RCC 7860 (cell line): ENCODE measurements at regions not wholly inside any gene's neighbourhood (a gene's known extent, or its start where the extent isn't known, plus 50 kb on each side); places are given as distances from the start of the nearest gene placed in this dataset.

Source experiments
- DNase-seq: peaks from one replicate; pipeline ENCODE4 v3.0.0-alpha.2; 2015; ENCODE audit warnings: low spot score
- FAIRE-seq: peaks from 2 replicates; lab custom pipeline; 2012; peaks lifted over from hg19 to GRCh38; lab: Jason Lieb, UNC

GRCh38 chr17:14838567-14838966 is 426.6 kb downstream of the PMP22 start:
- FAIRE-seq (no peak), DNase-seq (no peak)

DNA sequence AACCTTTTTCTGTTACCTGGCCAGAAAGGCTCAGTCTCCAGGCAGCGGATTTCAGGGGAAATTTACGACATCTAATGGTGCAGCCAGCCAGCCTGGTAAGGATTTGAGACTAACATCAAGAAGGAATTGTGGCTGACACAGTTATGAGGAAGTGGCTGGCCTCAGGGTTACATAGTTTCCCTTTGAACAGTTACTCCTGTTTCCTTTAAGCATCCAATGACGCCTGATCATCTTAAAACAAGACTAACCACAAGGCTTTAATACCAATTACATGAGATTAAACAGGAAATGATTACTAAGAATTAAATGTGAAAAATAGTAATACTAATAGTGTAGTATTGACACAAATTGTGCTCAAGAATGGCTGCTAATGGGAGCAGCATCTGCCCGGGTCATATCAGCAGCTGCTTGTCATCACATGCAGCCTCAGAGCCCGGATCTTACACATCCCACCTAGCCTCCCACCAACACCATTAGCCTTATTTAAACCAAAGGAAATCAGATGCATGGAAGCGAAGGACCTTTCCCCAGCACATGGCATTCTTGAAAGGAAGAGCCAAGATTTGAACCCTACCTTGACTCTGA is 431.8 kb downstream of the PMP22 start:
- FAIRE-seq (no peak), DNase-seq (no peak)

- DNase-seq (no peak), FAIRE-seq (no peak)
Observed at GRCh38 chr17:14831491-14831890, 433.6 kb downstream of the PMP22 start.

GRCh38 chr17:14827396-14827919 is 437.7 kb downstream of the PMP22 start:
- DNase-seq (no peak), FAIRE-seq (no peak)

DNA sequence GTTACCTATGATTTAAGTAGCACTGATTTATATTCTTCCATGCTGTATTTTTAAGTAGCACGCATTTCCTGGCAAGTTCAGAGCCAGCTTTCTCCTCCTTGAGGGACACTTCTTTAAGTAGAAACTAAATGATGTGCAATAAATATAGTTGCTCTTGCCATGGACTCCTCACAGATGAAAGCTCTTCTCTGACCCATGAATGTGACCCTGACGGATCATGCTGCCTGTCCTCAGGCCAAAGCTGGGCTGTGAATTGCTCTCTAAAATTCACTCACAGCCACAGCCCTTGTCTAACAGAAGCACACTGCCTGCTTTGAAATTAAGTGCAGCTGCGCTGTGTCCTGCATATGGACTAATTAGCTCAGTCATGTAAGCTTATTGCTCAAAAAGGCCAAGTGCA is 438.8 kb downstream of the PMP22 start:
- no peak for DNase-seq
- no peak for FAIRE-seq

DNA sequence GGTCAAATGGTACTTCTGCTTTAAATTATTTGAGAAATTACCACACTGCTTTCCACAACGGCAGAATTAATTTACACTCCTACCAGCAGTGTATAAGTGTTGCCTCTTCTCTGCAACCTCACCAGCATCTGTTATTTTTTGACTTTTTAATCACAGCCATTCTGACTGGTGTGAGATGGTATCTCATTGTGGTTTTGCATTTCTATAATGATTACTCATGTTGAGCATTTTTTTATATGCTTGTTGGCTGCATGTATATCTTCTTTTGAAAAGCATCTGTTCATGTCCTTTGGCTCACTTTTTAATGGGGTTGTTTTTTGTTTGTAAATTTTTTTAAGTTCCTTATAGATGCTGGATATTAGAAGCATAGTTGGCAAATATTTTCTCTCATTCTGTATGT is 446.7 kb downstream of the PMP22 start:
- DNase-seq (no peak), FAIRE-seq (no peak)

DNA sequence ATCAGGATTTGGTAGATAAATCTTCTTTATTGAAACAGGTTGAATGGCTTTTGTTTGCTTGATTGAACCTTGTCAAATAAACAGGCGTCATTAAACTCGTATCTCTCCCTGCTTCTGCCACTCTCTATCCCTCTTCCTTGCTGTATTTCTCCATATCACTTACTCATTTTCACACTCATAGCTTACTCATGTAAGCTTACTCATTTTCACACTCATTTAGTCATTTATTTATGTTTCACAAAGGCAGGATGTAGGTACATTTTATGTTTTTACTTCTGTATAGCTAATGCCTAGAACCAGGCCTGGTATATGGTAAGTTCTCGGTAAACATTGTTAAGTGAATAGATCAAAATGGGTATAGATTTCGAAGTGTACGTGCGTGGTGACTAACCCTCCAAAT is 450.0 kb downstream of the PMP22 start:
- FAIRE-seq (no peak), DNase-seq (no peak)

DNA sequence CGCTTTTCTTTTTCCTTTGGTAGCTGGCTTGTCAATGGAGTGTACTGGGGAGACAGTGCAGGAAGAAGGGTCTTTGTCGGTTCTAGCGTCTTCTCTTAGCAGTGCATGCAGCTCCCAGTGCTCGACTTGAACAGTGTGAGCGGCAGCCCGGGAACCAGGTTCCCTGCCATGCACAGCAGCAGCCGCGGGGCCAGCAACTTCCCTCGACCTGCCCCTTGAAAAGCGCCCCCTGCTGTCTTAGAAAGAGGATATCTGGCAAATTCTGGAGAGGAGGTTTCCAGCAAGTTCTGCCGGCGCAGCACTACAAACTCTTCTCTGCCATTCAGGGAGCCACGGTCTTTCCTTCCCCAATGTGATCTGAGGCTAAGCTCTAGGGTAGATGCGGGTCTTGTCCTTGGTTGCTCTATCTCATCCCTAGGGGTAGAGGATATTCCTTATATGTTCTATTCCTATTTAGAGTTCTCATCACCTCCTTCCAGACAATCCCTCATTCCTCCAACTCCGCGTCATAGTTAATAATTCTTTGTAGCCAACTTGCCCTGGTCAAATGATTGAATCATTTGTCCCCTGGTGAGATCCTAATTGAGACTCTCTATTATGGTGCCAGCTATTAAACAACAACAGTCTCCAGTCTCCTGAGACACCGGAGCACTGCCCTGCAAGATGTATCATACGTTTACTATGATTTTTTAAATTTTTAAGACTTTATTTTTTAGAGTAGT is 451.3 kb downstream of the PMP22 start:
- DNase-seq = no peak
- no peak for FAIRE-seq

GRCh38 chr17:14808425-14808824 is 456.7 kb downstream of the PMP22 start:
- DNase-seq (no peak), FAIRE-seq (no peak)

DNA sequence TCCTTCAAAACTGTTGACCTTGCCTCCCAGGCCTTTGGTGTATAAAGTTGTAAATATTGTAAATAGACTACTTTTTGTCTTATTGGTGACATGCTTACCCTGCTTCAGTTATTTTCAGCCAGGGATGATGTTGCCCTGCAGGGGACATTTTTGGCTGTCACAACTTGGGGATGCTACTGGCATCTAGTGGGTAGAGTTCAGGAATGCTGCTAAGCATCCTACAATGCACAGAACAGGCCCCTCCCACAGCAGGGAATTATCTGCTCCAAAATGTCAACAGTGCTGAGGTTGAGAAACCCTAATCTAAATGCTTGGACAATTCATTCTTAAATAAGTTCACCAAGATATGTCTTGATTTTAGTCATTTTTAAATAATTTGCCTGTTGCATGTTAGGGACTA is 459.8 kb downstream of the PMP22 start:
- DNase-seq (no peak), FAIRE-seq (no peak)

DNA sequence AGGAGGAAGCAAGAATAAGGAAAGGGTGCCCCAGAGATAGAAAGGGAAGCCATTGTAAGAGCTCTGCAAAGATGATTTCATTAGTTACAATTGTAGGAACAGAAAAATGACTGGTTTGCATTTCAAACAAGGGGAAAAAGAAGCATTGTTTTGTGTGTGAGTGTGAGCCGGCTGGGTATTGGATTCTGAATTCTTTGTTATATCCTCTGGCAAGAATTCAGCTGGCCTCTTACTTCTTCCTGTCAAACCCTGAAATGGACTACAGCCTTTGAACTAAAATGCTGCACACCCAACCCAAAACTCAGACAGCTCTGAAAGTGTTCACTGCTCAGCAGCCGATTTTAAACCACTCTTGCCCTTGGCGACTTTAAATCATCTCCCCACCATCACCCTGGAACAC is 461.3 kb downstream of the PMP22 start:
- no peak for FAIRE-seq
- no peak for DNase-seq

GRCh38 chr17:14797801-14798200 is 467.3 kb downstream of the PMP22 start:
- DNase-seq (no peak), FAIRE-seq (no peak)

DNA sequence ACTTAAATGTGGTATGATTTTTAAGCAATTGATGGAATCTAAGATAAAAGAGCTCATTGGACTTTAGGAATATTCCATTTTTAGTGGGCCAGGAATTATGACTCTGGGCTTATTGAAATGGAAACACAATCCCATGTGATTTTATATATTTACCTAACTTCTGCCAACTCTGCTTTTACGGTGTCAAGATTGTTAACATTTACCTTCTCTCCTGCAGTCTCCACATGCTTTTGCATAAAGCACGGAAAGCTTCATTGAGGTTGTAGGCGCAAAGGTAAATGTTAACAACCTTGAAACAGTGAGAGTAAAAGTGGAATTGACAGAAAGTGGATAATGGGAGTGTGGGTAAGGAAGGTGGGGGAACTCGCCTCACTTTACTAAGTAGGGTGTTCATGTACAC is 468.1 kb downstream of the PMP22 start:
- FAIRE-seq (no peak), DNase-seq (no peak)

DNA sequence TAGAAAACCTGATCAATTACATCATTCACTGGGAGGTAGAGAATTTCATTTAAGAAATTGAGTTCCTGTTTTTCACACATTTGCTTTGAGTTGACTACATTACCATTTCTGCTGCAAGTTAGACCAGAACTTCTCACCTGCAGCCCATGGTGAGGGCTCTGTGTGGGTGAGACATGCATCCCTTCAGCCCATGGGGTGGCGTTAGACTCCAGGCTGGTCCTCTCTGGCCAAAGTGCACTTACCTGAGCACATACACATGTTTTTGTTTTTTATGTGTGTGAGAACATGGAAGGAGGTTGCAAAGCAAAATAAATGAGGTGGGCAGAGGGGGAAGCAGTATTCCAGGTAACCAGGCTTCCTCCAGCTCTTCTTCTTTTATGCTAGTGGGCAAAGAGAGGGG is 470.2 kb downstream of the PMP22 start:
- FAIRE-seq (no peak), DNase-seq (no peak)

DNA sequence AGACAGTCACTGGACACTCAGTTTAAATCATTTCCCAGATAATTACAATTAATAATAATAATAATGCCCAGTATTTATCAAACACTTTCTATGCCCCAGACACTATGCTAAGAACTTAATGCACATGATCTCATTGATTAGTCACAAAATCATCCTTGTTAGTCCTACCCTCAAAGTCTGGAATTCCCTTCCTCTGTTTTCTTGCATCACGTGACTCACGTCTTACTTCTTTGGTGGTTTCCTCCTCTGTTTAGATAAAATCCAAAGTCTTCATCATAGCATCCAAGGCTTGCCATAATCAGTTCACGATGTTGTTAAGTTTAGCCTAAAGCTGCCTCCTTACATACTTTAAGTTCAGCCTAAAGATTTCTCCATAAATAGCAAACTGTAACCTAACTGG is 471.9 kb downstream of the PMP22 start:
- no peak for FAIRE-seq
- no peak for DNase-seq

- DNase-seq (no peak), FAIRE-seq (no peak)
Observed at GRCh38 chr17:14792746-14793145, 472.4 kb downstream of the PMP22 start.

DNA sequence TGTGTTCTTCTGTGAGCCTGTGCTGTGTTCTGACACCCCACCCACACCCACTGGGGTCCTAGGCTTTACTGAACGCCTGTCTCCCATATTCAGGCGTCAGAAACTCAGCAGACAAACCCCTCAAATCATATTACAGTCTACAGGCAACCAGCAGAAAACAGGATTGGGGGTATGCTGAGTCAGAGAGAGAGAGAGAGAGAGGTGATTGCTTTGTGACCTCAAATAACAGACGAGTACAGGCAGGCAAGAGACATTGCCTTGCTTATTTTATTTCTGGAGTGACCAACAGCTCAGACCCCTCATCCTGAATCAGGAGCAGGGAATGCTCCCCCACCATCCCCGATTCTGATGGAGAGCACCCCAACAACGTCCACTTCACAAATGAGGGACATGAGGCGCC is 473.9 kb downstream of the PMP22 start:
- DNase-seq (no peak), FAIRE-seq (no peak)

GRCh38 chr17:14790521-14790920 is 474.6 kb downstream of the PMP22 start:
- FAIRE-seq (no peak), DNase-seq (no peak)

GRCh38 chr17:14784997-14785696 is 480.0 kb downstream of the PMP22 start:
- DNase-seq = no peak

GRCh38 chr17:14781123-14781522 is 480.2 kb downstream of the HS3ST3B1 start:
- DNase-seq (no peak), FAIRE-seq (no peak)

More at GRCh38 chr17:14784997-14785696, 480.0 kb downstream of the PMP22 start:
- FAIRE-seq = no peak

- FAIRE-seq = no peak
- no peak for DNase-seq
Observed at GRCh38 chr17:14780097-14780651, 479.3 kb downstream of the HS3ST3B1 start.

- no peak for FAIRE-seq
- no peak for DNase-seq
Observed at GRCh38 chr17:14779241-14779640, 478.4 kb downstream of the HS3ST3B1 start.
